ENCODE measurements at regions not wholly inside any gene's neighbourhood (a gene's known extent, or its start where the extent isn't known, plus 50 kb on each side); places are given as distances from the start of the nearest gene placed in this dataset.

GRCh38 chr9:130756455-130757152, 63.0 kb downstream of the EXOSC2 start:
- Histone ChIP-seq H3K9me2 (ENCODE audit: insufficient read depth, low read length) (no peaks in the 10 kb centered on the region), H3K27ac (ENCODE audit: low read depth, low read length, poor library complexity, severe bottlenecking) (no peak overlapping the region), H3K9me3 (ENCODE audit: low read length) (no peaks in the 10 kb centered on the region), H3K36me3 (ENCODE audit: insufficient read depth, low read length) (no peaks in the 10 kb centered on the region), H4K20me1 (ENCODE audit: insufficient read depth, low read length) (0 out of 2 replicates have a peak, but pooled peaks cover 11% of the 10 kb centered on the region), H3K4me3 (ENCODE audit: low read depth, low read length, poor library complexity, severe bottlenecking) (no peak overlapping the region), H3K4me2 (ENCODE audit: low read length) (no peak overlapping the region), H3K4me1 (ENCODE audit: insufficient read depth, low read length, poor library complexity, severe bottlenecking) (peaks cover 9% of the 10 kb centered on the region), H3K79me2 (ENCODE audit: insufficient read depth, low read depth, low read length) (no peaks in the 10 kb centered on the region), H2AFZ (ENCODE audit: low read length) (no peak overlapping the region)
- no TSS peak for BruUV-seq (replicated peaks)
- TF ChIP-seq, protein P1, sequence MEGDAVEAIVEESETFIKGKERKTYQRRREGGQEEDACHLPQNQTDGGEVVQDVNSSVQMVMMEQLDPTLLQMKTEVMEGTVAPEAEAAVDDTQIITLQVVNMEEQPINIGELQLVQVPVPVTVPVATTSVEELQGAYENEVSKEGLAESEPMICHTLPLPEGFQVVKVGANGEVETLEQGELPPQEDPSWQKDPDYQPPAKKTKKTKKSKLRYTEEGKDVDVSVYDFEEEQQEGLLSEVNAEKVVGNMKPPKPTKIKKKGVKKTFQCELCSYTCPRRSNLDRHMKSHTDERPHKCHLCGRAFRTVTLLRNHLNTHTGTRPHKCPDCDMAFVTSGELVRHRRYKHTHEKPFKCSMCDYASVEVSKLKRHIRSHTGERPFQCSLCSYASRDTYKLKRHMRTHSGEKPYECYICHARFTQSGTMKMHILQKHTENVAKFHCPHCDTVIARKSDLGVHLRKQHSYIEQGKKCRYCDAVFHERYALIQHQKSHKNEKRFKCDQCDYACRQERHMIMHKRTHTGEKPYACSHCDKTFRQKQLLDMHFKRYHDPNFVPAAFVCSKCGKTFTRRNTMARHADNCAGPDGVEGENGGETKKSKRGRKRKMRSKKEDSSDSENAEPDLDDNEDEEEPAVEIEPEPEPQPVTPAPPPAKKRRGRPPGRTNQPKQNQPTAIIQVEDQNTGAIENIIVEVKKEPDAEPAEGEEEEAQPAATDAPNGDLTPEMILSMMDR (conservative IDR thresholded peaks at IDR 0.05; ENCODE audit: low read length) = no peak
- no peak for TF ChIP-seq EZH2phosphoT487 (IDR thresholded peaks at IDR 0.05; ENCODE audit: borderline replicate concordance, low read depth, low read length)
- POLR2A ChIA-PET = interaction anchor here (0.7 to 1.6 kb wide), 4 partner anchors 10 to 1437 kb away, joined by 3 to 4 read pairs (median 4); no protein-coding TSS in a partner anchor
- CTCF ChIA-PET (ENCODE audit: unreplicated experiment) = interaction anchor here (0.6 kb wide), 1 partner anchor 63 kb away, joined by 4 read pairs; the partner anchor contains the start of gene EXOSC2
- intact Hi-C loops (cut with micrococcal nuclease; ENCODE audit: unreplicated experiment) = no loop called here
- DNase-seq (ENCODE audit: low spot score) = no peak

- ChIA-PET POLR2A (no interaction called here), CTCF (ENCODE audit: unreplicated experiment) (no interaction called here)
- H3K9me3 ChIP-seq (ENCODE audit: low read length) = no peaks in the 10 kb centered on the region
Measured at GRCh38 chr9:130759738-130760137, 66.2 kb downstream of the EXOSC2 start.

More at GRCh38 chr9:130759738-130760137, 66.2 kb downstream of the EXOSC2 start:
- peaks cover 9% of the 10 kb centered on the region for H3K4me1 ChIP-seq (ENCODE audit: insufficient read depth, low read length, poor library complexity, severe bottlenecking)
- no peak for TF ChIP-seq EZH2phosphoT487 (IDR thresholded peaks at IDR 0.05; ENCODE audit: borderline replicate concordance, low read depth, low read length)
- TF ChIP-seq, protein P1 (conservative IDR thresholded peaks at IDR 0.05; ENCODE audit: low read length) = no peak
- intact Hi-C loops (cut with micrococcal nuclease; ENCODE audit: unreplicated experiment) = no loop called here
- no peaks in the 10 kb centered on the region for H3K9me2 ChIP-seq (ENCODE audit: insufficient read depth, low read length)
- H3K36me3 ChIP-seq (ENCODE audit: insufficient read depth, low read length) = no peaks in the 10 kb centered on the region
- no peak for DNase-seq (ENCODE audit: low spot score)
- no peak overlapping the region for H3K27ac ChIP-seq (ENCODE audit: low read depth, low read length, poor library complexity, severe bottlenecking)
- H2AFZ ChIP-seq (ENCODE audit: low read length) = no peak overlapping the region
- H4K20me1 ChIP-seq (ENCODE audit: insufficient read depth, low read length) = 0 out of 2 replicates have a peak, but pooled peaks cover 11% of the 10 kb centered on the region
- H3K79me2 ChIP-seq (ENCODE audit: insufficient read depth, low read depth, low read length) = no peaks in the 10 kb centered on the region
- H3K4me3 ChIP-seq (ENCODE audit: low read depth, low read length, poor library complexity, severe bottlenecking) = no peak overlapping the region
- no peak overlapping the region for H3K4me2 ChIP-seq (ENCODE audit: low read length)
- BruUV-seq (replicated peaks) = no TSS peak

Data from OCI-LY7 (cell line).